ENCODE measurements at regions not wholly inside any gene's neighbourhood (a gene's known extent, or its start where the extent isn't known, plus 50 kb on each side); places are given as distances from the start of the nearest gene placed in this dataset.

- TF ChIP-seq POLR2A (IDR thresholded peaks at IDR 0.05), result no peak
- TF ChIP-seq, protein P1, sequence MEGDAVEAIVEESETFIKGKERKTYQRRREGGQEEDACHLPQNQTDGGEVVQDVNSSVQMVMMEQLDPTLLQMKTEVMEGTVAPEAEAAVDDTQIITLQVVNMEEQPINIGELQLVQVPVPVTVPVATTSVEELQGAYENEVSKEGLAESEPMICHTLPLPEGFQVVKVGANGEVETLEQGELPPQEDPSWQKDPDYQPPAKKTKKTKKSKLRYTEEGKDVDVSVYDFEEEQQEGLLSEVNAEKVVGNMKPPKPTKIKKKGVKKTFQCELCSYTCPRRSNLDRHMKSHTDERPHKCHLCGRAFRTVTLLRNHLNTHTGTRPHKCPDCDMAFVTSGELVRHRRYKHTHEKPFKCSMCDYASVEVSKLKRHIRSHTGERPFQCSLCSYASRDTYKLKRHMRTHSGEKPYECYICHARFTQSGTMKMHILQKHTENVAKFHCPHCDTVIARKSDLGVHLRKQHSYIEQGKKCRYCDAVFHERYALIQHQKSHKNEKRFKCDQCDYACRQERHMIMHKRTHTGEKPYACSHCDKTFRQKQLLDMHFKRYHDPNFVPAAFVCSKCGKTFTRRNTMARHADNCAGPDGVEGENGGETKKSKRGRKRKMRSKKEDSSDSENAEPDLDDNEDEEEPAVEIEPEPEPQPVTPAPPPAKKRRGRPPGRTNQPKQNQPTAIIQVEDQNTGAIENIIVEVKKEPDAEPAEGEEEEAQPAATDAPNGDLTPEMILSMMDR (IDR thresholded peaks at IDR 0.05), result no peak
- TF ChIP-seq POLR2AphosphoS5 (IDR thresholded peaks at IDR 0.05), result no peak
These were observed 67.2 kb upstream of the DLK1 start for GRCh38 chr14:100659345-100660001.

Data from breast epithelium (tissue), 3 donors.